Upper lobe of left lung (tissue), 6 donors: ENCODE measurements at regions not wholly inside any gene's neighbourhood (a gene's known extent, or its start where the extent isn't known, plus 50 kb on each side); places are given as distances from the start of the nearest gene placed in this dataset.

Source experiments
- ATAC-seq, 2 donors: fragments of 200-7000 bp; cut with Tn5 transposase; one replicate each; pipeline ENCODE4 v1.9.1; 2022; ENCODE audit warnings: mild to moderate bottlenecking in 2 of 2, moderate library complexity in 2 of 2; ENCODE audit not compliant: low FRiP score in 2 of 2
- DNase-seq, 2 donors: peaks; one replicate each; pipeline ENCODE4 v3.0.0-alpha.2; 2019 to 2020
- H3K27ac ChIP-seq, 4 donors: fragments of 200-600 bp; sonication (generic); one replicate each; pipeline ENCODE4 v1.5.1; 2016 to 2019
- H3K27me3 ChIP-seq, 4 donors: fragments of 200-600 bp; sonication (generic); one replicate each; pipeline ENCODE4 v1.5.1; 2017 to 2019
- H3K36me3 ChIP-seq, 4 donors: fragments of 200-600 bp; sonication (generic); one replicate each; pipeline ENCODE4 v1.5.1; 2016 to 2019
- H3K4me1 ChIP-seq, 4 donors: fragments of 200-600 bp; sonication (generic); one replicate each; pipeline ENCODE4 v1.5.1; 2018 to 2019
- H3K4me3 ChIP-seq, 4 donors: fragments of 200-600 bp; sonication (generic); one replicate each; pipeline ENCODE4 v1.5.1; 2017 to 2019; ENCODE audit warnings: mild to moderate bottlenecking in 2 of 4, moderate library complexity in 1 of 4
- H3K9me3 ChIP-seq, 4 donors: fragments of 200-600 bp; sonication (generic); one replicate each; pipeline ENCODE4 v1.5.1; 2018 to 2019
- CTCF ChIP-seq, 6 experiments: fragments of 450-650 bp in 4 of 6; fragments of 200-600 bp in 2 of 6; sonication (generic) in 2 of 6; IDR thresholded peaks; one replicate each; pipeline ENCODE4 v1.5.1; 2016 to 2019; ENCODE audit warnings: antibody characterized with exemption in 6 of 6
- POLR2A ChIP-seq, 4 donors: fragments of 450-650 bp; IDR thresholded peaks; one replicate each; pipeline ENCODE4 v1.5.1; 2016 to 2017; ENCODE audit warnings: antibody characterized with exemption in 4 of 4, mild to moderate bottlenecking in 2 of 4
- WGBS, 2 donors: methylation state at CpG; one replicate each; pipeline ENCODE4 v1.1.5; 2017 to 2018; 5-methylcytosine and 5-hydroxymethylcytosine counted together
- donor health status: DM: no; HTN: no; CAD: no; lungs with moderate emphysema.
- donor health status: DM: no; HTN: yes; CAD: no; lungs with severe emphysema.

GRCh38 chr3:156604642-156605144 lies 49.8 kb upstream of the SSR3 start:
- H3K27me3 ChIP-seq, result no peaks in the 10 kb centered on the region
- no peak for DNase-seq
- WGBS, 2 donors, result 85 to 100% methylated on average over 2 of the region's 2 CpGs
- no peaks in the 10 kb centered on the region for H3K9me3 ChIP-seq
- H3K36me3 ChIP-seq, result no peaks in the 10 kb centered on the region
- no peak for ATAC-seq
- H3K4me3 ChIP-seq, result no peak overlapping the region
- TF ChIP-seq POLR2A (IDR thresholded peaks at IDR 0.05) (no peak), CTCF (IDR thresholded peaks at IDR 0.05) (no peak)
- peaks cover 6 to 28% (median 15%) of the 10 kb centered on the region in 4 donors for H3K4me1 ChIP-seq
- no peak overlapping the region for H3K27ac ChIP-seq
